GM23338 (cell line): ENCODE measurements at regions not wholly inside any gene's neighbourhood (a gene's known extent, or its start where the extent isn't known, plus 50 kb on each side); places are given as distances from the start of the nearest gene placed in this dataset.

Experiments used
- CREB1 ChIP-seq: fragments of 250-450 bp; sonication (Bioruptor Pico); IDR thresholded peaks from 2 replicates; pipeline ENCODE4 v1.5.0; 2020; ENCODE audit warnings: low read depth, mild to moderate bottlenecking, moderate library complexity
- CTCF ChIP-seq, 2 experiments: fragments of 200-600 bp in 1 of 2; sonication (generic) in 1 of 2; conservative IDR thresholded peaks; 2 replicates each; pipeline versions ENCODE4 v1.5.1 to v1.6.1; 2016 to 2017; ENCODE audit warnings: antibody characterized with exemption in 2 of 2, low read depth in 2 of 2, mild to moderate bottlenecking in 2 of 2, moderate library complexity in 1 of 2
- ETS1 ChIP-seq: IDR thresholded peaks from 2 replicates; pipeline ENCODE4 v1.6.1; 2016; ENCODE audit warnings: antibody characterized with exemption
- EZH2 ChIP-seq: fragments of 200-600 bp; sonication (generic); IDR thresholded peaks from one replicate; pipeline ENCODE4 v1.8.0; 2017; ENCODE audit warnings: antibody characterized with exemption, mild to moderate bottlenecking, low read depth; ENCODE audit not compliant: unreplicated experiment
- EZH2phosphoT487 ChIP-seq: fragments of 200-600 bp; sonication (generic); IDR thresholded peaks from one replicate; pipeline ENCODE4 v1.8.1; 2018; ENCODE audit warnings: antibody characterized with exemption; ENCODE audit not compliant: unreplicated experiment
- JUNB ChIP-seq: IDR thresholded peaks from one replicate; pipeline ENCODE4 v1.6.1; 2016; ENCODE audit warnings: antibody characterized with exemption; ENCODE audit not compliant: unreplicated experiment
- NANOG ChIP-seq: IDR thresholded peaks from 2 replicates; pipeline ENCODE4 v1.6.1; 2016; ENCODE audit warnings: antibody characterized with exemption, borderline replicate concordance
- POLR2AphosphoS5 ChIP-seq: IDR thresholded peaks from 2 replicates; pipeline ENCODE4 v1.6.1; 2016; ENCODE audit warnings: antibody characterized with exemption, low read depth
- STAT1 ChIP-seq: IDR thresholded peaks from one replicate; pipeline ENCODE4 v1.6.1; 2016; ENCODE audit warnings: antibody characterized with exemption; ENCODE audit not compliant: unreplicated experiment
- ZNF114 ChIP-seq: fragments of 250-450 bp; sonication (Bioruptor Pico); IDR thresholded peaks from 2 replicates; pipeline ENCODE4 v1.5.0; 2020; ENCODE audit warnings: mild to moderate bottlenecking, moderate library complexity
- ZNF331 ChIP-seq: fragments of 250-450 bp; sonication (Bioruptor Pico); IDR thresholded peaks from 2 replicates; pipeline ENCODE4 v1.5.0; 2020; ENCODE audit warnings: low read depth, mild to moderate bottlenecking, moderate library complexity
- TF ChIP-seq, protein P1 (sequence below): IDR thresholded peaks from one replicate; pipeline ENCODE4 v1.6.1; 2018; ENCODE audit warnings: antibody characterized with exemption; ENCODE audit not compliant: unreplicated experiment
- TF ChIP-seq, protein P2 (sequence below): fragments of 250-450 bp; sonication (Bioruptor Pico); IDR thresholded peaks from 2 replicates; pipeline ENCODE4 v1.5.0; 2020; ENCODE audit warnings: mild to moderate bottlenecking, moderate library complexity

- TF ChIP-seq CTCF (conservative IDR thresholded peaks at IDR 0.05; ENCODE audit: low read depth in 2 of 2) (no peak), POLR2AphosphoS5 (no peak), STAT1 (no peak), EZH2phosphoT487 (no peak), ZNF331 (CRISPR knock-in tag) (no peak), EZH2 (no peak), CREB1 (CRISPR knock-in tag) (no peak), NANOG (no peak), ETS1 (no peak), JUNB (no peak), ZNF114 (no peak)
- TF ChIP-seq, protein P1, sequence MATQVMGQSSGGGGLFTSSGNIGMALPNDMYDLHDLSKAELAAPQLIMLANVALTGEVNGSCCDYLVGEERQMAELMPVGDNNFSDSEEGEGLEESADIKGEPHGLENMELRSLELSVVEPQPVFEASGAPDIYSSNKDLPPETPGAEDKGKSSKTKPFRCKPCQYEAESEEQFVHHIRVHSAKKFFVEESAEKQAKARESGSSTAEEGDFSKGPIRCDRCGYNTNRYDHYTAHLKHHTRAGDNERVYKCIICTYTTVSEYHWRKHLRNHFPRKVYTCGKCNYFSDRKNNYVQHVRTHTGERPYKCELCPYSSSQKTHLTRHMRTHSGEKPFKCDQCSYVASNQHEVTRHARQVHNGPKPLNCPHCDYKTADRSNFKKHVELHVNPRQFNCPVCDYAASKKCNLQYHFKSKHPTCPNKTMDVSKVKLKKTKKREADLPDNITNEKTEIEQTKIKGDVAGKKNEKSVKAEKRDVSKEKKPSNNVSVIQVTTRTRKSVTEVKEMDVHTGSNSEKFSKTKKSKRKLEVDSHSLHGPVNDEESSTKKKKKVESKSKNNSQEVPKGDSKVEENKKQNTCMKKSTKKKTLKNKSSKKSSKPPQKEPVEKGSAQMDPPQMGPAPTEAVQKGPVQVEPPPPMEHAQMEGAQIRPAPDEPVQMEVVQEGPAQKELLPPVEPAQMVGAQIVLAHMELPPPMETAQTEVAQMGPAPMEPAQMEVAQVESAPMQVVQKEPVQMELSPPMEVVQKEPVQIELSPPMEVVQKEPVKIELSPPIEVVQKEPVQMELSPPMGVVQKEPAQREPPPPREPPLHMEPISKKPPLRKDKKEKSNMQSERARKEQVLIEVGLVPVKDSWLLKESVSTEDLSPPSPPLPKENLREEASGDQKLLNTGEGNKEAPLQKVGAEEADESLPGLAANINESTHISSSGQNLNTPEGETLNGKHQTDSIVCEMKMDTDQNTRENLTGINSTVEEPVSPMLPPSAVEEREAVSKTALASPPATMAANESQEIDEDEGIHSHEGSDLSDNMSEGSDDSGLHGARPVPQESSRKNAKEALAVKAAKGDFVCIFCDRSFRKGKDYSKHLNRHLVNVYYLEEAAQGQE: no peak
- TF ChIP-seq, protein P2, sequence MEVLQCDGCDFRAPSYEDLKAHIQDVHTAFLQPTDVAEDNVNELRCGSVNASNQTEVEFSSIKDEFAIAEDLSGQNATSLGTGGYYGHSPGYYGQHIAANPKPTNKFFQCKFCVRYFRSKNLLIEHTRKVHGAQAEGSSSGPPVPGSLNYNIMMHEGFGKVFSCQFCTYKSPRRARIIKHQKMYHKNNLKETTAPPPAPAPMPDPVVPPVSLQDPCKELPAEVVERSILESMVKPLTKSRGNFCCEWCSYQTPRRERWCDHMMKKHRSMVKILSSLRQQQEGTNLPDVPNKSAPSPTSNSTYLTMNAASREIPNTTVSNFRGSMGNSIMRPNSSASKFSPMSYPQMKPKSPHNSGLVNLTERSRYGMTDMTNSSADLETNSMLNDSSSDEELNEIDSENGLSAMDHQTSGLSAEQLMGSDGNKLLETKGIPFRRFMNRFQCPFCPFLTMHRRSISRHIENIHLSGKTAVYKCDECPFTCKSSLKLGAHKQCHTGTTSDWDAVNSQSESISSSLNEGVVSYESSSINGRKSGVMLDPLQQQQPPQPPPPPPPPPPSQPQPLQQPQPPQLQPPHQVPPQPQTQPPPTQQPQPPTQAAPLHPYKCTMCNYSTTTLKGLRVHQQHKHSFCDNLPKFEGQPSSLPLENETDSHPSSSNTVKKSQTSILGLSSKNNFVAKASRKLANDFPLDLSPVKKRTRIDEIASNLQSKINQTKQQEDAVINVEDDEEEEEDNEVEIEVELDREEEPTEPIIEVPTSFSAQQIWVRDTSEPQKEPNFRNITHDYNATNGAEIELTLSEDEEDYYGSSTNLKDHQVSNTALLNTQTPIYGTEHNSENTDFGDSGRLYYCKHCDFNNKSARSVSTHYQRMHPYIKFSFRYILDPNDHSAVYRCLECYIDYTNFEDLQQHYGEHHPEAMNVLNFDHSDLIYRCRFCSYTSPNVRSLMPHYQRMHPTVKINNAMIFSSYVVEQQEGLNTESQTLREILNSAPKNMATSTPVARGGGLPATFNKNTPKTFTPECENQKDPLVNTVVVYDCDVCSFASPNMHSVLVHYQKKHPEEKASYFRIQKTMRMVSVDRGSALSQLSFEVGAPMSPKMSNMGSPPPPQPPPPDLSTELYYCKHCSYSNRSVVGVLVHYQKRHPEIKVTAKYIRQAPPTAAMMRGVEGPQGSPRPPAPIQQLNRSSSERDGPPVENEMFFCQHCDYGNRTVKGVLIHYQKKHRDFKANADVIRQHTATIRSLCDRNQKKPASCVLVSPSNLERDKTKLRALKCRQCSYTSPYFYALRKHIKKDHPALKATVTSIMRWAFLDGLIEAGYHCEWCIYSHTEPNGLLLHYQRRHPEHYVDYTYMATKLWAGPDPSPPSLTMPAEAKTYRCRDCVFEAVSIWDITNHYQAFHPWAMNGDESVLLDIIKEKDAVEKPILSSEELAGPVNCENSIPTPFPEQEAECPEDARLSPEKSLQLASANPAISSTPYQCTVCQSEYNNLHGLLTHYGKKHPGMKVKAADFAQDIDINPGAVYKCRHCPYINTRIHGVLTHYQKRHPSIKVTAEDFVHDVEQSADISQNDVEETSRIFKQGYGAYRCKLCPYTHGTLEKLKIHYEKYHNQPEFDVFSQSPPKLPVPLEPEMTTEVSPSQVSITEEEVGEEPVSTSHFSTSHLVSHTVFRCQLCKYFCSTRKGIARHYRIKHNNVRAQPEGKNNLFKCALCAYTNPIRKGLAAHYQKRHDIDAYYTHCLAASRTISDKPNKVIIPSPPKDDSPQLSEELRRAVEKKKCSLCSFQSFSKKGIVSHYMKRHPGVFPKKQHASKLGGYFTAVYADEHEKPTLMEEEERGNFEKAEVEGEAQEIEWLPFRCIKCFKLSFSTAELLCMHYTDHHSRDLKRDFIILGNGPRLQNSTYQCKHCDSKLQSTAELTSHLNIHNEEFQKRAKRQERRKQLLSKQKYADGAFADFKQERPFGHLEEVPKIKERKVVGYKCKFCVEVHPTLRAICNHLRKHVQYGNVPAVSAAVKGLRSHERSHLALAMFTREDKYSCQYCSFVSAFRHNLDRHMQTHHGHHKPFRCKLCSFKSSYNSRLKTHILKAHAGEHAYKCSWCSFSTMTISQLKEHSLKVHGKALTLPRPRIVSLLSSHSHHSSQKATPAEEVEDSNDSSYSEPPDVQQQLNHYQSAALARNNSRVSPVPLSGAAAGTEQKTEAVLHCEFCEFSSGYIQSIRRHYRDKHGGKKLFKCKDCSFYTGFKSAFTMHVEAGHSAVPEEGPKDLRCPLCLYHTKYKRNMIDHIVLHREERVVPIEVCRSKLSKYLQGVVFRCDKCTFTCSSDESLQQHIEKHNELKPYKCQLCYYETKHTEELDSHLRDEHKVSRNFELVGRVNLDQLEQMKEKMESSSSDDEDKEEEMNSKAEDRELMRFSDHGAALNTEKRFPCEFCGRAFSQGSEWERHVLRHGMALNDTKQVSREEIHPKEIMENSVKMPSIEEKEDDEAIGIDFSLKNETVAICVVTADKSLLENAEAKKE: no peak
These were observed 451.4 kb upstream of the DAB2 start for GRCh38 chr5:39876146-39876545.
